ENCODE measurements at regions not wholly inside any gene's neighbourhood (a gene's known extent, or its start where the extent isn't known, plus 50 kb on each side); places are given as distances from the start of the nearest gene placed in this dataset.

- H3K9me3 ChIP-seq = peaks cover 0 to 7% (median 4%) of the 10 kb centered on the region in 3 donors
- no peak for DNase-seq
- H3K4me3 ChIP-seq = no peak overlapping the region
- no peaks in the 10 kb centered on the region for H3K4me1 ChIP-seq
- no peak for TF ChIP-seq CTCF (IDR thresholded peaks at IDR 0.05)
- H3K27me3 ChIP-seq = no peaks in the 10 kb centered on the region
- no peak overlapping the region for H3K27ac ChIP-seq
- intact Hi-C loops (cut with DNase I; ENCODE audit: low total_unique reads) = no loop called here
- H3K36me3 ChIP-seq = no peaks in the 10 kb centered on the region
These were observed 331.1 kb downstream of the ATP23 start for GRCh38 chr12:58272461-58272860.

- intact Hi-C loops (cut with DNase I; ENCODE audit: low total_unique reads) = no loop called here
- H3K4me3 ChIP-seq = no peak overlapping the region
- TF ChIP-seq CTCF (IDR thresholded peaks at IDR 0.05) = no peak
- no peak for DNase-seq
- no peaks in the 10 kb centered on the region for H3K4me1 ChIP-seq
- H3K27ac ChIP-seq = no peak overlapping the region
- H3K27me3 ChIP-seq = no peaks in the 10 kb centered on the region
- H3K36me3 ChIP-seq = no peaks in the 10 kb centered on the region
- H3K9me3 ChIP-seq = peaks cover 0 to 22% (median 19%) of the 10 kb centered on the region in 3 donors
These were observed 335.9 kb downstream of the ATP23 start for GRCh38 chr12:58277231-58277630.

GRCh38 chr12:58283553-58283952, 342.2 kb downstream of the ATP23 start:
- Histone ChIP-seq H3K36me3 (no peaks in the 10 kb centered on the region), H3K27ac (no peak overlapping the region), H3K4me3 (no peak overlapping the region), H3K4me1 (peaks cover 0 to 11% (median 0%) of the 10 kb centered on the region in 4 donors), H3K27me3 (no peaks in the 10 kb centered on the region), H3K9me3 (peaks cover 0 to 14% (median 4%) of the 10 kb centered on the region in 3 donors)
- DNase-seq = no peak
- intact Hi-C loops (cut with DNase I; ENCODE audit: low total_unique reads) = no loop called here
- TF ChIP-seq CTCF (IDR thresholded peaks at IDR 0.05) = no peak

GRCh38 chr12:58285551-58285950, 344.2 kb downstream of the ATP23 start:
- no peak for TF ChIP-seq CTCF (IDR thresholded peaks at IDR 0.05)
- Histone ChIP-seq H3K27ac (no peak overlapping the region), H3K36me3 (no peaks in the 10 kb centered on the region), H3K27me3 (no peaks in the 10 kb centered on the region), H3K4me1 (peaks cover 0 to 11% (median 0%) of the 10 kb centered on the region in 4 donors), H3K4me3 (no peak overlapping the region), H3K9me3 (peaks cover 0 to 9% (median 0%) of the 10 kb centered on the region in 3 donors)
- DNase-seq = no peak
- intact Hi-C loops (cut with DNase I; ENCODE audit: low total_unique reads) = no loop called here

GRCh38 chr12:58286353-58286752, 345.0 kb downstream of the ATP23 start:
- no peaks in the 10 kb centered on the region for H3K27me3 ChIP-seq
- H3K9me3 ChIP-seq = peaks cover 0 to 1% (median 0%) of the 10 kb centered on the region in 3 donors
- no peak for DNase-seq
- H3K4me3 ChIP-seq = no peak overlapping the region
- H3K27ac ChIP-seq = no peak overlapping the region
- intact Hi-C loops (cut with DNase I; ENCODE audit: low total_unique reads) = no loop called here
- TF ChIP-seq CTCF (IDR thresholded peaks at IDR 0.05) = no peak
- no peaks in the 10 kb centered on the region for H3K36me3 ChIP-seq
- H3K4me1 ChIP-seq = peaks cover 0 to 11% (median 0%) of the 10 kb centered on the region in 4 donors

- Histone ChIP-seq H3K4me1 (peaks cover 0 to 9% (median 0%) of the 10 kb centered on the region in 4 donors), H3K27ac (no peak overlapping the region), H3K4me3 (no peak overlapping the region), H3K36me3 (no peaks in the 10 kb centered on the region), H3K9me3 (no peaks in the 10 kb centered on the region), H3K27me3 (no peaks in the 10 kb centered on the region)
- intact Hi-C loops (cut with DNase I; ENCODE audit: low total_unique reads) = no loop called here
- no peak for TF ChIP-seq CTCF (IDR thresholded peaks at IDR 0.05)
- no peak for DNase-seq
These were observed 346.8 kb downstream of the ATP23 start for GRCh38 chr12:58288190-58288589.
